Stomach (tissue), 8 donors: ENCODE measurements at regions not wholly inside any gene's neighbourhood (a gene's known extent, or its start where the extent isn't known, plus 50 kb on each side); places are given as distances from the start of the nearest gene placed in this dataset.

Experiments
- DNase-seq, 2 donors: peaks; one replicate each; pipeline versions ENCODE4 v3.0.0 to v3.0.0-alpha.2; 2013 to 2019
- H3K27ac ChIP-seq, 5 donors: fragments of 200-600 bp in 4 of 5; sonication (generic) in 4 of 5; one replicate each; pipeline ENCODE4 v1.5.1; 2013 to 2019; ENCODE audit warnings: mild to moderate bottlenecking in 1 of 5, moderate library complexity in 1 of 5
- H3K27me3 ChIP-seq, 3 donors: fragments of 200-600 bp; sonication (generic); one replicate each; pipeline ENCODE4 v1.5.1; 2017 to 2019; ENCODE audit warnings: mixed run types in 1 of 3
- H3K36me3 ChIP-seq, 4 donors: fragments of 200-600 bp; sonication (generic); 1 replicate in 3 of 4; 2 replicates in 1 of 4; pipeline ENCODE4 v1.5.1; 2016 to 2019
- H3K4me1 ChIP-seq, 4 donors: fragments of 200-600 bp; sonication (generic); one replicate each; pipeline ENCODE4 v1.5.1; 2016 to 2019
- H3K4me3 ChIP-seq, 4 donors: fragments of 200-600 bp; sonication (generic) in 3 of 4; one replicate each; pipeline ENCODE4 v1.5.1; 2016 to 2019; ENCODE audit warnings: mild to moderate bottlenecking in 1 of 4
- H3K9me3 ChIP-seq, 4 donors: fragments of 200-600 bp; sonication (generic); one replicate each; pipeline ENCODE4 v1.5.1; 2016 to 2019
- CTCF ChIP-seq, 7 experiments: fragments of 450-650 bp in 4 of 7; fragments of 200-600 bp in 3 of 7; sonication (generic) in 3 of 7; IDR thresholded peaks; one replicate each; pipeline ENCODE4 v1.5.1; 2016 to 2019; ENCODE audit warnings: antibody characterized with exemption in 7 of 7, control low read depth in 2 of 7, mild to moderate bottlenecking in 1 of 7
- EP300 ChIP-seq: sonication (generic); formaldehyde crosslinking; IDR thresholded peaks from one replicate; pipeline ENCODE4 v1.6.1; 2017; ENCODE audit warnings: antibody characterized with exemption
- POLR2A ChIP-seq, 4 donors: fragments of 450-650 bp; IDR thresholded peaks; one replicate each; pipeline ENCODE4 v1.6.1; 2016; ENCODE audit warnings: antibody characterized with exemption in 4 of 4, control low read depth in 2 of 4, mild to moderate bottlenecking in 1 of 4, moderate library complexity in 1 of 4
- POLR2AphosphoS5 ChIP-seq, 3 donors: sonication (generic); formaldehyde crosslinking; IDR thresholded peaks; one replicate each; pipeline ENCODE4 v1.6.1; 2016; ENCODE audit warnings: antibody characterized with exemption in 3 of 3
- WGBS, 5 donors: extraction: QIAGEN DNeasy Blood & Tissue Kit in 3 of 5; methylation state at CpG; one replicate each; pipeline versions ENCODE4 v1.1.5 to v1.1.7; 2013 to 2018; 5-methylcytosine and 5-hydroxymethylcytosine counted together
- intact Hi-C: fragments of 100-400 bp; cut with DNase I; formaldehyde crosslinking; loops from one replicate; pipeline ENCODE4 v1.15.1; 2023; ENCODE audit warnings: low total_unique reads
- donor health status: healthy with polysubstance abuse.
- donor health status: Bipolar disorder and iron deficiency.
- donor health status: healthy.

DNA sequence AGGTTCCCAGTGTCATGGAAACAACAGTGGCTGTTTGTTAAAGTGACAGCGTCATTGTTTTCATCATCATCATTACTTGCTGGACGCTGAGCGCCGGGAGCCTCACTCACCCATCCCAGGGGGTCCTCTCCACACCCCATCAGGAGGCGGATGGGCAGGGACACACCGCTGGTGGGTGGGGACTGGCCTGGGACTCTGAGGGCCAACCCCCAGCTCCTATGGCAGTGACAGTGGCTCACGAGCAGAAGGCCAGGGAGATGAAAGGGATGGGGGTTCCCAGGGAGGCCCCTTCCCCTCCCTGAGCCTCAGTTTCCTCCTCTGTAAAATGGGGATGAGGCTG is 76.6 kb upstream of the PRR5 start:
- Histone ChIP-seq H3K27ac (no peak overlapping the region), H3K4me1 (peaks cover 2 to 9% (median 5%) of the 10 kb centered on the region in 4 donors), H3K4me3 (no peak overlapping the region), H3K27me3 (peaks cover 5 to 76% (median 26%) of the 10 kb centered on the region in 3 donors), H3K36me3 (no peaks in the 10 kb centered on the region), H3K9me3 (no peaks in the 10 kb centered on the region)
- no peak for DNase-seq
- TF ChIP-seq EP300 (no peak), CTCF (IDR thresholded peaks at IDR 0.05) (no peak), POLR2A (IDR thresholded peaks at IDR 0.05) (no peak), POLR2AphosphoS5 (IDR thresholded peaks at IDR 0.05) (no peak)
- intact Hi-C loops = loop anchor here (5.0 kb wide), 2 partner anchors 543 to 633 kb away; no protein-coding TSS in a partner anchor
- WGBS, 5 donors = 56 to 71% (median 68%) methylated on average over 6 to 7 of the region's 7 CpGs

GRCh38 chr22:44624689-44625420 is 77.1 kb upstream of the PRR5 start:
- intact Hi-C loops = loop anchor here (5.0 kb wide), 2 partner anchors 543 to 633 kb away; no protein-coding TSS in a partner anchor
- H3K36me3 ChIP-seq = no peaks in the 10 kb centered on the region
- H3K27me3 ChIP-seq = peaks cover 6 to 81% (median 31%) of the 10 kb centered on the region in 3 donors
- no peak overlapping the region for H3K4me3 ChIP-seq
- no peak for DNase-seq
- no peak for TF ChIP-seq EP300
- no peak for TF ChIP-seq CTCF (IDR thresholded peaks at IDR 0.05)
- TF ChIP-seq POLR2AphosphoS5 (IDR thresholded peaks at IDR 0.05) = no peak
- no peak for TF ChIP-seq POLR2A (IDR thresholded peaks at IDR 0.05)
- H3K27ac ChIP-seq = no peak overlapping the region
- WGBS, 5 donors = 69 to 77% (median 72%) methylated on average over 8 to 27 of the region's 27 CpGs
- peaks cover 6 to 15% (median 10%) of the 10 kb centered on the region in 4 donors for H3K4me1 ChIP-seq
- no peaks in the 10 kb centered on the region for H3K9me3 ChIP-seq

DNA sequence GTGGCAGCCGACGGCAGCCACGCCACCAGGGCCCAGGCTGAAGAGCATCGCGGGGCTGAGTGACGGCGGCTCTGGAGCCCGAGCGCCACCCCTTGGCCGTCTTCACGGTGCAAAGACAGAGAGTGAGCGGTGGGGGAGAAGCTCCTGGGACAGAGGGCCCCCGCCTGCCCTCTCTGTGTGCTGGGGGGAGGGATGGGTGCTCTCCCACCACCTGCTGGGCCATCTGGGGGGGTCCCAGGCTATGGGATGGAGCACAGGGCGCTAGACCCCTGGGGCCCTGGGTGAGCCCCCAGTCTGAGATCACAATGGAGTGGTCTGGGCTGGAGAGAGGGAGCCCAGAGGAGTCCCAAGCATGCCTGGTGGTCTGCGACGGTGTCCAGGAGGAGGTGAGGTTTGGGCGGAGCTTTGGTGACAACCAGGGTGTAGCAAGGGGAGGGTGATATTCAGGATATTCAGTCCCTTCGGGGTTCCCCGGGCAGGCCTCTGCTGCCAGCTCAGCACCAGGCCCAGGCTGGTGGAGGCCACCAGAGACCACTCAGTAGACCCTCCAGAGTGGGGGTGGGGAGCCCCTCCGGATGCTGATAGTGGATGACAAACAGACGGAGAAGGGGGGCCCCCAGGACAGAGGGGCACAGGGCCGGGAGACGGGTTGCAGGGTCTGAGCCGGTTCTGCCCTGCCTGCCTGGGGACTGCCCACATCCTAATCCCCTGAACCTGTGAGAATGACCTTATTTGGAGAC is 78.1 kb upstream of the PRR5 start:
- WGBS, 5 donors = 29 to 57% (median 47%) methylated on average over 6 to 24 of the region's 24 CpGs
- H3K4me1 ChIP-seq = peaks cover 6 to 16% (median 11%) of the 10 kb centered on the region in 4 donors
- peaks cover 6 to 90% (median 33%) of the 10 kb centered on the region in 3 donors for H3K27me3 ChIP-seq
- H3K27ac ChIP-seq = no peak overlapping the region
- peak in 1 of 2 donors; percentile 66 for DNase-seq
- TF ChIP-seq EP300 (no peak), POLR2A (IDR thresholded peaks at IDR 0.05) (no peak), CTCF (IDR thresholded peaks at IDR 0.05) (no peak), POLR2AphosphoS5 (IDR thresholded peaks at IDR 0.05) (no peak)
- no peaks in the 10 kb centered on the region for H3K36me3 ChIP-seq
- intact Hi-C loops = no loop called here
- no peaks in the 10 kb centered on the region for H3K9me3 ChIP-seq
- H3K4me3 ChIP-seq = no peak overlapping the region

DNA sequence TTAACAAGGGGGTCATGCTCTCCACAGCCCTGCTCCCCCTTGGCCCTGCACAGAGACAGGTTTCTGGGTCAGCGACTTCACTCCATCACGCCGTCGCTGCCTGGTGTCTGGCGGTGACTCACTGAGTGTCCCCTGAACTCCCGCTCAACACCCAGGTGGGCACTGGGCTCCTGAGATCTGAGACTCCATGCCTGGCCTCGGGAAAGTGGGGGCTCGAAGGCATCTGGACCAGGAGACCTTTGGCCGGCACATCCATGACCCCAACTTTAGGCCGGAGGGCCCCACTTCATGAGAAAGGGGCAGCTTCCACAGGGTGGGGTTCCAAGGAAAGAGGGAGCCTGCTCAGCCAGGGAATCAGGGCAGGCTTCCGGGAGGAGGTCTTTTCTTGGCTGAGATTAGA is 79.3 kb upstream of the PRR5 start:
- no peak for DNase-seq
- intact Hi-C loops = no loop called here
- Histone ChIP-seq H3K9me3 (no peaks in the 10 kb centered on the region), H3K27me3 (peaks cover 6 to 87% (median 35%) of the 10 kb centered on the region in 3 donors), H3K4me3 (no peak overlapping the region), H3K4me1 (peaks cover 6 to 16% (median 11%) of the 10 kb centered on the region in 4 donors), H3K27ac (no peak overlapping the region), H3K36me3 (no peaks in the 10 kb centered on the region)
- TF ChIP-seq EP300 (no peak), POLR2AphosphoS5 (IDR thresholded peaks at IDR 0.05) (no peak), POLR2A (IDR thresholded peaks at IDR 0.05) (no peak), CTCF (IDR thresholded peaks at IDR 0.05) (no peak)
- WGBS, 5 donors = 71 to 84% (median 79%) methylated on average over 11 of the region's 11 CpGs
